Panc1 (cell line): ENCODE measurements at regions not wholly inside any gene's neighbourhood (a gene's known extent, or its start where the extent isn't known, plus 50 kb on each side); places are given as distances from the start of the nearest gene placed in this dataset.

Source experiments
- CTCF ChIP-seq: fragments of 450-650 bp; IDR thresholded peaks from 2 replicates; pipeline ENCODE4 v1.5.1; 2017; ENCODE audit warnings: mild to moderate bottlenecking
- POLR2AphosphoS5 ChIP-seq: IDR thresholded peaks from 2 replicates; pipeline ENCODE4 v1.6.1; 2012; ENCODE audit warnings: mild to moderate bottlenecking, low read depth, low read length, moderate library complexity
- SIN3A ChIP-seq: IDR thresholded peaks from 2 replicates; pipeline ENCODE4 v1.6.1; 2012; ENCODE audit warnings: low read depth, mild to moderate bottlenecking, low read length, moderate library complexity, borderline replicate concordance; ENCODE audit not compliant: insufficient read depth
- TCF7L2 ChIP-seq: IDR thresholded peaks from 2 replicates; pipeline ENCODE4 v1.6.1; 2011; ENCODE audit warnings: mild to moderate bottlenecking, low read depth, low read length, inconsistent platforms
- TF ChIP-seq, protein P1 (sequence below), 2 experiments: IDR thresholded peaks; 2 replicates each; pipeline ENCODE4 v1.6.1; 2011 to 2012; ENCODE audit warnings: low read depth in 2 of 2, control low read depth in 1 of 2, low read length in 1 of 2, mild to moderate bottlenecking in 1 of 2, moderate library complexity in 1 of 2; ENCODE audit not compliant: insufficient read depth in 1 of 2

DNA sequence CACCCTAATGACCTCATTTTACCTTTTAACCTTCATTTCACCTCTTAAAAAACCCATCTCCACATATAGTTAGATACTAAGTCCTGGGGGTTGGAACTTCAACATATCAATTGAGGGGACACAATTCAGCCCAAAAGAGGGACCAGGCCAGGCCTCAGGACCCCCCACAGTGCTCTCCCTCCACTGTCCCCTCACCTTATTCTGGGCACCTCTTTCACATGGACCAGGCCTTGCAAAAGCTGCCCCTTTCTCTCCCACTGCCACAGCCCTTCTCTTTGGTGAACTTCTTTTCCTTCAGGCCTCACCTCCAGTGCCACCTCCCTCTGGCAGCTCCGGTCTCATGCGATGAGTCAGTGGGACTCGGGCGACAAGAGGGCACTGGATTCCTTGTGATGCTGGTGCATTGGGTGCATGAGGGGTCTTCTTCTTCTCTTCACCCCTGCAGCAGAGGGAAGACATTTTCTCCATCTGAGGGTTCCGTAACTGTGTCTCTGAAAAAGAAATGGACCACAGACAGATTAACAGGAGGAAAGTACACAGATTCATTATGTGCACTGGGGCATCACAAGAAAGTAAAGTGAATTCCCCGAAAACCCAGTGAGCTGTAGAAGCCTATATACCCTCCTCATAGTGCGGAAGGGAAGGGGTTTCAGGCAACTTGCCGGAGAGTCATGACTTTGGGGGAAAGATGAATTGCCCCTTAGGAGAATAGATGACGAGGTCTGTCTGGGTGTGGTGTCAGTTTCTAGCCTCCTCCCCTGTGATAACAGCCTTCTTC, 288.7 kb upstream of the IGFBP3 start:
- no peak for TF ChIP-seq CTCF
- no peak for TF ChIP-seq POLR2AphosphoS5
- TF ChIP-seq, protein P1, sequence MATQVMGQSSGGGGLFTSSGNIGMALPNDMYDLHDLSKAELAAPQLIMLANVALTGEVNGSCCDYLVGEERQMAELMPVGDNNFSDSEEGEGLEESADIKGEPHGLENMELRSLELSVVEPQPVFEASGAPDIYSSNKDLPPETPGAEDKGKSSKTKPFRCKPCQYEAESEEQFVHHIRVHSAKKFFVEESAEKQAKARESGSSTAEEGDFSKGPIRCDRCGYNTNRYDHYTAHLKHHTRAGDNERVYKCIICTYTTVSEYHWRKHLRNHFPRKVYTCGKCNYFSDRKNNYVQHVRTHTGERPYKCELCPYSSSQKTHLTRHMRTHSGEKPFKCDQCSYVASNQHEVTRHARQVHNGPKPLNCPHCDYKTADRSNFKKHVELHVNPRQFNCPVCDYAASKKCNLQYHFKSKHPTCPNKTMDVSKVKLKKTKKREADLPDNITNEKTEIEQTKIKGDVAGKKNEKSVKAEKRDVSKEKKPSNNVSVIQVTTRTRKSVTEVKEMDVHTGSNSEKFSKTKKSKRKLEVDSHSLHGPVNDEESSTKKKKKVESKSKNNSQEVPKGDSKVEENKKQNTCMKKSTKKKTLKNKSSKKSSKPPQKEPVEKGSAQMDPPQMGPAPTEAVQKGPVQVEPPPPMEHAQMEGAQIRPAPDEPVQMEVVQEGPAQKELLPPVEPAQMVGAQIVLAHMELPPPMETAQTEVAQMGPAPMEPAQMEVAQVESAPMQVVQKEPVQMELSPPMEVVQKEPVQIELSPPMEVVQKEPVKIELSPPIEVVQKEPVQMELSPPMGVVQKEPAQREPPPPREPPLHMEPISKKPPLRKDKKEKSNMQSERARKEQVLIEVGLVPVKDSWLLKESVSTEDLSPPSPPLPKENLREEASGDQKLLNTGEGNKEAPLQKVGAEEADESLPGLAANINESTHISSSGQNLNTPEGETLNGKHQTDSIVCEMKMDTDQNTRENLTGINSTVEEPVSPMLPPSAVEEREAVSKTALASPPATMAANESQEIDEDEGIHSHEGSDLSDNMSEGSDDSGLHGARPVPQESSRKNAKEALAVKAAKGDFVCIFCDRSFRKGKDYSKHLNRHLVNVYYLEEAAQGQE (IDR thresholded peaks at IDR 0.05; ENCODE audit: insufficient read depth in 1 of 2, low read depth in 2 of 2, low read length in 1 of 2): no peak
- TF ChIP-seq SIN3A: no peak
- no peak for TF ChIP-seq TCF7L2
